ENCODE measurements at regions not wholly inside any gene's neighbourhood (a gene's known extent, or its start where the extent isn't known, plus 50 kb on each side); places are given as distances from the start of the nearest gene placed in this dataset.

DNA sequence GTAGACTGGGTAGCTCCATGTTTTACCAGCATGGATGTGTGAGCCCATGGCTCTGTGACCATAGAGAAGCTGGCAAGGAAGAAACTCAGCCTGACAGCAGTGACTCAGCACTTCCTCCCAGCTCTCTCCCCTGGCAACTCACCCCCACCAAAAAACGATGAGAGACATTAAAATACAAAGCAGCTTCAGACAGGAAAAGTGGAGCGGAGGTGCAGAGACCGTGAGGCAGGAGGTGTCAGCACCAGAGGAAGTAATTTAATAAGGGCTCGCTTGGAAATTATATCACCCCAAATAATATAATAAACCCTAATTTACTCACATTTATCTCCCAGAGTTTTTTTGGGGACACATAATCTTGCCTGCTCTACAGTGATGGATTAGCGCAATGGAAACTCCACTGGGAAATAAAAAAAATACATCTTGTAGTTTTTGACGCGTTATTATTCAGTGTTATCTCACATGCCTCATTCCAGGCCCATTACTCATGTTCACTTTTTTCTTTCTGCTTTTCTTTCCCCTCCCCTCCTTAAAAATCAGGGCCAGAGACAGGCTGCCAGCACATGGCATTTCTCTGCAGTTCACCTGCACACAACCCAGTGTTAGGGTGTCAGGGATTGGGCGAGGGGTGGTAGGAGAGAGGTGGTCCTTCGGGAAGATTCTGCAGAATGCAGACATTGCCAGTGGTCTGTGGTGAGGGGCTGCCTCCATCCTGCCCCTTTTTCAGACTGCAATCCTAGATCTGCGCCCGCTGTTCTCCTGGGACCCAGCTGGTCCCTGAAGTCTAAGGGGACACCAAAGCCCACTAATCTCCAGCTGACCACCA is 170.8 kb downstream of the BUD13 start:
- TF ChIP-seq, protein P1, sequence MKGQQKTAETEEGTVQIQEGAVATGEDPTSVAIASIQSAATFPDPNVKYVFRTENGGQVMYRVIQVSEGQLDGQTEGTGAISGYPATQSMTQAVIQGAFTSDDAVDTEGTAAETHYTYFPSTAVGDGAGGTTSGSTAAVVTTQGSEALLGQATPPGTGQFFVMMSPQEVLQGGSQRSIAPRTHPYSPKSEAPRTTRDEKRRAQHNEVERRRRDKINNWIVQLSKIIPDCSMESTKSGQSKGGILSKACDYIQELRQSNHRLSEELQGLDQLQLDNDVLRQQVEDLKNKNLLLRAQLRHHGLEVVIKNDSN (IDR thresholded peaks at IDR 0.05) = no peak
- no peak for TF ChIP-seq FOXM1 (IDR thresholded peaks at IDR 0.05; ENCODE audit: borderline replicate concordance, low read depth)
- TF ChIP-seq TEAD4 (IDR thresholded peaks at IDR 0.05) = no peak
- no peak for TF ChIP-seq EP300 (IDR thresholded peaks at IDR 0.05; ENCODE audit: borderline replicate concordance)
- no peak for TF ChIP-seq NFIC (IDR thresholded peaks at IDR 0.05)
- TF ChIP-seq ZBTB7A (IDR thresholded peaks at IDR 0.05; ENCODE audit: low read depth) = no peak
- no peak for TF ChIP-seq TCF12 (IDR thresholded peaks at IDR 0.05; ENCODE audit: low read depth)

- TF ChIP-seq, protein P1 (IDR thresholded peaks at IDR 0.05) = peak; percentile 41; the same call in 1 of the 2 replicates
- TF ChIP-seq EGR1 (IDR thresholded peaks at IDR 0.05) = no peak
Observed at GRCh38 chr11:116600930-116601329, 171.9 kb downstream of the BUD13 start.

- TF ChIP-seq EP300 (IDR thresholded peaks at IDR 0.05; ENCODE audit: borderline replicate concordance) = no peak
- no peak for TF ChIP-seq EGR1 (IDR thresholded peaks at IDR 0.05)
- no peak for TF ChIP-seq MAX (IDR thresholded peaks at IDR 0.05)
- no peak for TF ChIP-seq TCF12 (IDR thresholded peaks at IDR 0.05; ENCODE audit: low read depth)
- TF ChIP-seq ZBTB7A (IDR thresholded peaks at IDR 0.05; ENCODE audit: low read depth) = no peak
- TF ChIP-seq FOXM1 (IDR thresholded peaks at IDR 0.05; ENCODE audit: borderline replicate concordance, low read depth) = no peak
- no peak for TF ChIP-seq REST (IDR thresholded peaks at IDR 0.05; ENCODE audit: low read depth)
Observed at GRCh38 chr11:116598556-116598955, 174.2 kb downstream of the BUD13 start.

DNA sequence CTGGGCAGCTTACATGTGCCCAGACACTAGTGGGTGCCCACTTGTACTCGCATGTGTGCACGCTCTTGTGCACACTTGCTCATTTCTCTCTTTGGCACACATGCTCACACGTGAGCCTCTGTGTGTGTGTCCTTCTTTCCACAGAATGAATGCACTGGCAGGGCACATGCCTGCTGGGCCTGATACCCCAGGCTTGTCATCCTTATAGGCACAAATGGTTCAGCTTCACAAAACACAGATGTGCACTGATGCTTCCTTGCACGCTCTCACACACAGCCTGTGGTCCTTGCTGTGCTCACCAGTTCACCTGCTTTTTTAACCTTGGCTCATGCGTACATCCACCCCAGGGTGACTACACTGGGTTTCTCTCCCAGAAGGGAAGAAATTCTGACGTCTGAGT is 174.8 kb downstream of the BUD13 start:
- TF ChIP-seq EP300 (IDR thresholded peaks at IDR 0.05; ENCODE audit: borderline replicate concordance) = no peak
- no peak for TF ChIP-seq TCF12 (IDR thresholded peaks at IDR 0.05; ENCODE audit: low read depth)
- TF ChIP-seq FOXM1 (IDR thresholded peaks at IDR 0.05; ENCODE audit: borderline replicate concordance, low read depth) = no peak
- TF ChIP-seq REST (IDR thresholded peaks at IDR 0.05; ENCODE audit: low read depth) = no peak
- TF ChIP-seq MAX (IDR thresholded peaks at IDR 0.05) = no peak
- TF ChIP-seq CEBPB (IDR thresholded peaks at IDR 0.05) = no peak
- no peak for TF ChIP-seq TAF1 (IDR thresholded peaks at IDR 0.05; ENCODE audit: low read depth)
- TF ChIP-seq TEAD4 (IDR thresholded peaks at IDR 0.05) = no peak

DNA sequence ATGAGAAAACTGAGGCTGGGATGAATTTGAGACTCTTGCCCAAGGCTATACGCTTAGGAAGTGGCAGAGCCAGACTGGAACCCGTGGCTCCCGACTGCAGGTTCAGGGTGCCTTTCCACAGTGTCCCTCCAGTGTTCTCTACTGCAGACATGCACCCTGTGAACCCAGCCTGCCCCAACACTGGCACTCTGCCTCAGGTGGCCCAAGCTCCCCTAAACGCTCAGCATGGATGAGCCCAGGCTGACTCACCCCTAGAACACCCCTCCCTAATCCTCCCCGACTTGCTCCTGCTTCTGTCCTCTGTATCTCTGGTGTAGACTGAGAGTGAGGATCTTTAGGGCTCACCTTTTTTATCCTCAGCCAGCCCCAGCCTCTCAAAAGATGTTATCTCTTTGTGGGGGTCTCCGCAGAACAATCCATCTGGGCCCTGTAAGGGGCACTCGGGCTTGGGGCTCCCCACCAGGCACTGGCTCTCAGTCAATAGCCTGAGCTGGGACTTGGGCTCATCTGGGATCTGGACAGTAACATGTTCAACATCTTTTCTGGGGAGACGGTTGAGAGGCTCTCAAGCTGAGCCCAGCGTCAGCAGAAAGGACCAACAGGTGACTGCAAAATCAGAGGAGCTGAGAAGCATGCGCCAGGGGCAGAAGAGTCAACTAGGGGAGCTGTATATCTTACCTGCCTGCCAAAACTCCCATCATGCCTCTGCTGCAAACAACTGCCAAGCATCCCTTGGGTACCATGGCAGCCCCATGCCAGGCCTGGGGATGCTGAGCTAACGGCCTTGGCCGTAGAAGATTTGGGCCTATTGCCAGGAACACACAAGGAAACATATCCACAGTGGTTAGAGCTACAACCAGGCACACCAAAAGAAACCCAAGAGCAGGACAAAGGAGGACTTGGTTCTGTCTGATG is 176.2 kb downstream of the BUD13 start:
- TF ChIP-seq YY1 (IDR thresholded peaks at IDR 0.05; ENCODE audit: low read depth) (no peak), EP300 (IDR thresholded peaks at IDR 0.05; ENCODE audit: borderline replicate concordance) (no peak), TEAD4 (IDR thresholded peaks at IDR 0.05) (no peak), TCF12 (IDR thresholded peaks at IDR 0.05; ENCODE audit: low read depth) (no peak), NFIC (IDR thresholded peaks at IDR 0.05) (no peak)
- TF ChIP-seq, protein P1 (IDR thresholded peaks at IDR 0.05) = no peak

Measured in Ishikawa (cell line).